ENCODE measurements at regions not wholly inside any gene's neighbourhood (a gene's known extent, or its start where the extent isn't known, plus 50 kb on each side); places are given as distances from the start of the nearest gene placed in this dataset.

DNA sequence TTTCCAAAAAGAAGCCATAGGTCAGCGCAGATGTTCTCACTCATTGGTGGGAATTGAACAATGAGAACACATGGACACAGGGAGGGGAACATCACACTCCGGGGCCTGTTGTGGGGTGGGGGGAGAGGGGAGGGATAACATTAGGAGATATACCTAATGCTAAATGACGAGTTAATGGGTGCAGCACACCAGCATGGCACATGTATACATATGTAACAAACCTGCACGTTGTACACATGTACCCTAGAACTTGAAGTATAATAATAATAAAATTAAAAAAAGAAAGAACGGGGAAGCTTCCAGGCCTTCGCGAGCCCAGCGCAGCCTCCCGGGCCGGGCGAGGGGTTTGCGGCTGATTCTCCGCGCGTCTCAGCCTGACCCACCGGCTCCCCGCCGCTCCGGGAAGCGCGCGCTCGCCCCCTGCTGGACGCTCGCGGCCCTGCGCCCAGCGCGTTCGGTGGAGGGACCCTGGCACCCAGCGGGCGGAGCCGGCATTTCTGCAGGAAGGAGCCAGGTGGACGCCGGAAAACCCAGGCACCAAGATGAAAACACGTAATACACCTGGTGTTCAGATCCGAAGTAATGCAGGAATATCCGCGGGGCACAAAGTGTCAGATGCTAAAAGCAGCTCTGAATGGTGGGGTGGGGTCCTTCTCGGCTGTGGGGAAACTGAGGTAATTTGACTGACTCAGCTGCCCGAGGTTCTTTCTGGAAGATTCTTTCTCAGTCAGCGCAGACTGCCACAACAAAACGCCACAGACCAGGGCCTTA lies 67.1 kb upstream of the PPP1R26 start:
- peak; percentile 47 for DNase-seq

DNA sequence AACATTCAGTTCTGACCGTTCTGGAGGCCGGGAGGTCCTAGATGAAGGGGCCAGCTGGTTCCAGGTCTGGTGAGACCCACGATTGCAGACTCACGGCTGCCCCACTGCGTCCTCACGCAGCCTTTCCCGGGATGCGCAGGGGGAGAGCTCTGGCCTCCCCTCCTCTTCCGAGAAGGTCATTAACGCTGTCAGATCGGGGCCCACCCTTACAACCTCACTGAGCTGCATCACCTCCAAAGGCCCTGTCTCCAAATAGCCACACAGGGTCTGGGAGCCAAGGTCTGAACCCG lies 66.6 kb upstream of the PPP1R26 start:
- no peak for DNase-seq

GRCh38 chr9:135413461-135413860 lies 66.1 kb upstream of the PPP1R26 start:
- DNase-seq = no peak

- DNase-seq = no peak
These were observed 65.3 kb upstream of the PPP1R26 start for GRCh38 chr9:135414293-135414692.

DNA sequence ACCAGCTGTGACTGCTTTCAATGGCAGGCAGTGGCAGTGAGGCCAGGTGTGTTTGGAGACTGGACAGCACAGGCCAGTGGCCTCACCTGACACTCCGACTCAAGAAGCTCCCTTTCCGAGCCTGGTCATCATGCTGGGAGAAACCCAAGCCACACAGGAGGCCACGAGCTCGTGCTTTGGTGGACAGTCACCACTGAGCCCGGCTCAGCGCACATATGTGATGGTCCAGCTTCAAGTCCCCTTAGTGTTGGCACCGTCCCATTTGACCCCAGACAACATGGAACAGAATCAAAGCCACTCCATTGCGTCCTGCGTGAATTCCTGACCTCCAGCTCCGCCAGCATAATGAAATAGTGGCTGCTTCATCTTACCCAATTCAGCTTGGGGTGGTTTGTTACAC lies 64.0 kb upstream of the PPP1R26 start:
- DNase-seq = no peak

DNA sequence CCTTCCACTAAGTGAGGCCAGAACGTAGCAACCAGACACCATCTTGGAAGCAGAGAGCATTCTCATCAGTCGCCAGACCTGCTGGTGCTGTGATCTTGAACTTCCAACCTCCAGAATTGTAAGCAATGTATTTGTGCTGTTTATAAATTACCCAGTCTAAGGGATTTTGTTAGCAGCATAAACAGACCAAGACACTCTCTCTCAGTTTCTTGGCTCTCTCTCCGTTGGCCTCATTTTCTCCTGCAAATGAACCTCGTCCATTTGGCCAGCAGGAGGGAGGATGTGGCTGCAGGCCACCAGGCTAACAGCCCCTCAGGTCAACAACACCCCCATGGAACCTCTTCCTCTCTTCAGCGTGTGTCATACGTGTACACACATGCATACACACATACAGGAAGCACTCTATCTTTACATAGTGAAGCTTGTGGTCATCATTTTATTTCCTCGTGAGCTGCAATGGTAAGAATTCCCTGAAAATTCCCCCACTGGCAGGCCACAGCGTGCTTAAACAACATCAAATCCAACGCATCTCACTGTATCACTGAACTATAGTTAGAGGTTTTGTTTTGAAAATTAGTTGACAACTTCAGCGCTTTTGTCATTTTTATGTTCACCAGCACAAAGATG lies 62.8 kb upstream of the PPP1R26 start:
- no peak for DNase-seq

DNA sequence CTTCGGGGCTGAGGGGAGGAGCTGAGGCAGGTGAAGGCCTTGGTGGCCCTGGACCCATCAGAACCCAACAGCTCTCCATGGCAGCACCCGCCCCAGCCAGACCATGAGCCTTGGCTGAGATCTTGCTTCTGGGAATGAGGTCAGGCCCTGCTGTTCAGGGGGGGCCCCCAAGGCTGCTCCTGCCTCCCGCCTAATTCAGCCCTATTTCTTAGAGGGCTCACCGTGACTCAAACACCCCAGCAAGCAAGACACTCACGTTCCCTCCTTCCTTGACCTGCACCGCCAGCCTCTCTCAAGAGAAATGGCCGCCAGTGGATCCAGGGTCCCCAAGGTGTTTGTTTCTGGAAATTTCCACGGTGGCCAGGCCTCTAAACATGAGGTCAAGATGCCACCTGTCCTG lies 61.4 kb upstream of the PPP1R26 start:
- no peak for DNase-seq

DNA sequence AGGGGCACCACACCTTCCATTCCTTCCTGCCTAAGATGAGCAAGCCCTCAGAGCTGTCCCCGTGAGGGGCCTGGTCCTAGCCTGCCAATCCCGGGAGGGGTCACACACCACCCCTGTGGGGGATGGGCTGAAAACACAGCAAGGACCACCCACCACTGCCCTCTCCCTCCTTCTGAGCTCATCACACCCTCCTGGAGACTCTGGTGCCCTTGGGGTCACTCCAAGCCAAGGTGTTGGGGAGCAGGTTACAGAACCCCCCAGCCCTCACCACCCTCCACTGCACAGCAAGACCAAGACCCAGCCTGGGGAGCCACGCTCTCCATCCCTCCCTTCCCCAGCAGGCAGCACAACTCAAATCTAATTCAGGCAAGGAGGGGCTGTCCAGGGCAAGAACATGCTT lies 60.5 kb upstream of the PPP1R26 start:
- DNase-seq = no peak

DNA sequence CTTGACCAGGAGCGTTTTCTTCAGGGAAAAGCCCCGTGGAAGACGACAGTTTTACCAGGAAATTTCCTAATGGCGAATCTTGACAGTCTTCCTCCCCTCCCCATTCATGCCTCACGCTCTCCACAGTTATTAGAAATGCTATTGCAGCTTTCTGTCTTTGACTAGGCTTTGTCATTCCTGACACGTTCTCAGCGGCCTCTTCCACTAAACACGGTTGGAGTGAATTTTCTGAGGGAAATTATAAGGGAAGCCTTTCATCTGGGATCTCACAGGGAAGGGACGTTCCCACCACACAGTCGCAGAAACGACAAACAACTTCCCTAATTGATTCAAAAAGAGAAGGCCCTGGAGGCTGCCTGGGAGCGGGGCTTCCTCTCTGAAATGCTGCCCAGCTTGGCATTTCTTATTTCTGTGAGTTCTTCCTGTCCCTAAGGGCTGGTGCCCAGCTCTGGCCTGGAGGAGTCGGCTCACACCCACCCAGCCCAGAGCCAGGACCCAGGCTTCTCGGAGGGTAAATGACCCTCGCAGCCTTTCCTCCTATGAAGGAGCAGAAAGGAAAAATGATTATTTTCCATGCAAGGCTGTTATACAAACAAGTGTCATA lies 57.1 kb upstream of the PPP1R26 start:
- DNase-seq = no peak

DNA sequence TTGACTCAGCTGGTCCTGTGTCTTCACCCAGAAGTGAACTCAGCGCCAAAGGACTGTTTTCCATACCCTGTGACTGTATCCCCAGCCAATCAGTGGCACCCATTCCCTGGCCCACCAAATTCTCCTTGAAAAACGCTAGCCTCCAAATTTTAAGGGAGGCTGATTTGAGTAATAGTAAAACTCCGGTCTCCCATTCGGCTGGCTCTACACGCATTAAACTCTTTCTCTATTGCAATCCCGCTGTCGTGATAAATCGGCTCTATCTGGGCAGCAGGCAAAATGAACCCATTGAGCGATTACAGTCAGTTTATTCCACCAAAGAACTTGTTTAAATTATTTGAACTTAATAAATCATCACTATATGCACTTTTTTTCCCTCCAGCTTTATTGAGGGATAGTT lies 55.9 kb upstream of the PPP1R26 start:
- DNase-seq = no peak
